ENCODE measurements at regions not wholly inside any gene's neighbourhood (a gene's known extent, or its start where the extent isn't known, plus 50 kb on each side); places are given as distances from the start of the nearest gene placed in this dataset.

- no peak for TF ChIP-seq ZFHX2 (tag by site-specific recombination; conservative IDR thresholded peaks at IDR 0.05)
- no peak for TF ChIP-seq OVOL3 (tag by site-specific recombination; IDR thresholded peaks at IDR 0.05)
- no peak for TF ChIP-seq ZNF280D (tag by site-specific recombination; IDR thresholded peaks at IDR 0.05)
- no peak for TF ChIP-seq KLF9 (tag by site-specific recombination; IDR thresholded peaks at IDR 0.05; ENCODE audit: low read depth)
- H3K27ac ChIP-seq (ENCODE audit: extremely low read depth, low read depth, low read length) = no peak overlapping the region
- H3K4me1 ChIP-seq (ENCODE audit: control insufficient read depth, insufficient read depth, low read length) = no peaks in the 10 kb centered on the region
- H3K4me3 ChIP-seq (ENCODE audit: low read depth, low read length) = no peak overlapping the region
- CTCF ChIA-PET = no interaction called here
- H3K36me3 ChIP-seq (ENCODE audit: control insufficient read depth in 2 of 2, insufficient read depth in 1 of 2, low read length in 2 of 2) = no peaks in the 10 kb centered on the region
- POLR2A ChIA-PET = no interaction called here
- H3K9me3 ChIP-seq (ENCODE audit: control insufficient read depth, insufficient read depth, low read depth, low read length) = no peaks in the 10 kb centered on the region
These were observed 176.5 kb upstream of the VWC2 start for GRCh38 chr7:49596701-49597491.

GRCh38 chr7:49597805-49598204 is 175.6 kb upstream of the VWC2 start:
- H3K36me3 ChIP-seq (ENCODE audit: control insufficient read depth in 2 of 2, insufficient read depth in 1 of 2, low read length in 2 of 2) = no peaks in the 10 kb centered on the region
- ChIA-PET CTCF (no interaction called here), POLR2A (no interaction called here)
- no peaks in the 10 kb centered on the region for H3K9me3 ChIP-seq (ENCODE audit: control insufficient read depth, insufficient read depth, low read depth, low read length)
- no peaks in the 10 kb centered on the region for H3K4me1 ChIP-seq (ENCODE audit: control insufficient read depth, insufficient read depth, low read length)
- H3K4me3 ChIP-seq (ENCODE audit: low read depth, low read length) = no peak overlapping the region
- H3K27ac ChIP-seq (ENCODE audit: extremely low read depth, low read depth, low read length) = no peak overlapping the region
- TF ChIP-seq ZNF449 (tag by site-specific recombination; IDR thresholded peaks at IDR 0.05) (no peak), ZNF549 (tag by site-specific recombination; IDR thresholded peaks at IDR 0.05) (no peak), ZNF830 (tag by site-specific recombination; IDR thresholded peaks at IDR 0.05; ENCODE audit: low read depth) (no peak), ZNF488 (tag by site-specific recombination; IDR thresholded peaks at IDR 0.05) (no peak), ZNF670 (tag by site-specific recombination; IDR thresholded peaks at IDR 0.05; ENCODE audit: low read depth) (no peak), ZBTB11 (tag by site-specific recombination; conservative IDR thresholded peaks at IDR 0.05; ENCODE audit: low read depth) (no peak), ZNF514 (tag by site-specific recombination; IDR thresholded peaks at IDR 0.05) (no peak), PRDM4 (tag by site-specific recombination; IDR thresholded peaks at IDR 0.05) (no peak), PRDM10 (tag by site-specific recombination; IDR thresholded peaks at IDR 0.05) (no peak), ZNF792 (tag by site-specific recombination; IDR thresholded peaks at IDR 0.05) (no peak), ZNF221 (tag by site-specific recombination; IDR thresholded peaks at IDR 0.05; ENCODE audit: borderline replicate concordance) (no peak), ZNF513 (tag by site-specific recombination; IDR thresholded peaks at IDR 0.05) (no peak)

Measured in HEK293 (cell line).